ENCODE measurements at regions not wholly inside any gene's neighbourhood (a gene's known extent, or its start where the extent isn't known, plus 50 kb on each side); places are given as distances from the start of the nearest gene placed in this dataset.

- H3K27me3 ChIP-seq (replicated peaks), result no peaks in the 10 kb centered on the region
- H3K27ac ChIP-seq, result no peak overlapping the region
- in situ Hi-C loops (cut with HindIII; ENCODE audit: low pct_ligation_motif_present, low sequenced_read_pairs), result no loop called here
- no peak overlapping the region for H3K4me3 ChIP-seq (ENCODE audit: low read depth, low read length)
- DNase-seq, result no peak
- no peak for TF ChIP-seq CTCF (IDR thresholded peaks at IDR 0.05; ENCODE audit: low read depth, low read length, missing control alignments)
- H3K36me3 ChIP-seq (replicated peaks), result no peaks in the 10 kb centered on the region
Measured at GRCh38 chr10:64477791-64478190, 956.6 kb downstream of the REEP3 start.

DNA sequence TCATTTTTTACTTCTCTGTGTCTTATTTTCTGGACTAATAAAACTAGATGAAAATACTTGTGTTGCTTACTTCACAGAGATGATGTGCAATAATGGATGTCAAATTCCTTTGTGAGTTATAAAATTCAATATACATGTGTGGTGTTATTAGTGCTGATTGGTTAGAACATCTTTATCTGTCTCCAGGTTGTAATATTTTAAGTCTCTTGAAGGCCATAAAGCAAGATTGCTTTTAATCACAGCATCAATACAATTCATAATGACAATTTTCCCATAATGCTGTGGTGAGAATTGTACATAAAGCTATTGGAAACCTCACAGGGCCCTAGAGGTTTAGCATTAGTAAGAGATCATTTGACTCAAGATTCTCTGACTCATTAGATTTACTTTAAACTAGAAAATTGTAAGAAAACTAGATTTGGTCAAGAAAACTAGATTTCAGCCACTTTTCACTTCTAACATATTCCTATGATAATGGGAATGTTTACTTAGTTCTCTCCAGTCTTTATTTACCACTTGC is 963.7 kb downstream of the REEP3 start:
- H3K27me3 ChIP-seq (replicated peaks), result no peaks in the 10 kb centered on the region
- H3K27ac ChIP-seq, result no peak overlapping the region
- H3K36me3 ChIP-seq (replicated peaks), result no peaks in the 10 kb centered on the region
- H3K4me3 ChIP-seq (ENCODE audit: low read depth, low read length), result no peak overlapping the region
- TF ChIP-seq CTCF (IDR thresholded peaks at IDR 0.05; ENCODE audit: low read depth, low read length, missing control alignments), result no peak
- in situ Hi-C loops (cut with HindIII; ENCODE audit: low pct_ligation_motif_present, low sequenced_read_pairs), result no loop called here
- DNase-seq, result no peak

DNA sequence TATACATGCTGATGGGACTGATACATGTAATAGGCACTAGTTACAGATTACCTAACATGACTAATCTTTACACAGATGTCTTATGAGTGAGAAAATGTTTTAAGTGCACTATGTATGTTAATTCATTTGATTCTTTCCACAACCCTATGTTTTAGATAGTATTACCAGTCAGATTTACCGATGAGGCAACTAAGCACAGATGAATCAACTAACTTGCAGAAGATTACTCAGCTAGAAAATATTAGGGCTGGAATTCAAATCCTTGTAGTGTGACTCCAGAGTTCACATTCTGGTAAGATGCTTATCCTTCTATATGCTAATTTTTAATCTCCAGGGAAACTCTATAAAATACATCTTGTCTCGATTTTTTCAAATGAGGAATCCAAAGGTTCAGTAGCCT is 964.9 kb downstream of the REEP3 start:
- H3K4me3 ChIP-seq (ENCODE audit: low read depth, low read length), result no peak overlapping the region
- peak overlapping the region; percentile 3 for H3K27ac ChIP-seq
- TF ChIP-seq CTCF (IDR thresholded peaks at IDR 0.05; ENCODE audit: low read depth, low read length, missing control alignments), result no peak
- in situ Hi-C loops (cut with HindIII; ENCODE audit: low pct_ligation_motif_present, low sequenced_read_pairs), result no loop called here
- no peaks in the 10 kb centered on the region for H3K27me3 ChIP-seq (replicated peaks)
- peak; percentile 52 for DNase-seq
- H3K36me3 ChIP-seq (replicated peaks), result no peaks in the 10 kb centered on the region

- H3K27me3 ChIP-seq (replicated peaks), result no peaks in the 10 kb centered on the region
- in situ Hi-C loops (cut with HindIII; ENCODE audit: low pct_ligation_motif_present, low sequenced_read_pairs), result no loop called here
- H3K4me3 ChIP-seq (ENCODE audit: low read depth, low read length), result no peak overlapping the region
- no peak for TF ChIP-seq CTCF (IDR thresholded peaks at IDR 0.05; ENCODE audit: low read depth, low read length, missing control alignments)
- DNase-seq, result no peak
- no peaks in the 10 kb centered on the region for H3K36me3 ChIP-seq (replicated peaks)
- H3K27ac ChIP-seq, result no peak overlapping the region
Measured at GRCh38 chr10:64486901-64487300, 965.7 kb downstream of the REEP3 start.

GRCh38 chr10:64494901-64495300 is 973.7 kb downstream of the REEP3 start:
- H3K36me3 ChIP-seq (replicated peaks), result no peaks in the 10 kb centered on the region
- no peak overlapping the region for H3K4me3 ChIP-seq (ENCODE audit: low read depth, low read length)
- TF ChIP-seq CTCF (IDR thresholded peaks at IDR 0.05; ENCODE audit: low read depth, low read length, missing control alignments), result no peak
- H3K27me3 ChIP-seq (replicated peaks), result no peaks in the 10 kb centered on the region
- DNase-seq, result no peak
- no peak overlapping the region for H3K27ac ChIP-seq
- in situ Hi-C loops (cut with HindIII; ENCODE audit: low pct_ligation_motif_present, low sequenced_read_pairs), result no loop called here

GRCh38 chr10:64497306-64497705 is 976.1 kb downstream of the REEP3 start:
- Histone ChIP-seq H3K27ac (no peak overlapping the region), H3K36me3 (replicated peaks) (no peaks in the 10 kb centered on the region), H3K4me3 (ENCODE audit: low read depth, low read length) (no peak overlapping the region), H3K27me3 (replicated peaks) (no peaks in the 10 kb centered on the region)
- no peak for TF ChIP-seq CTCF (IDR thresholded peaks at IDR 0.05; ENCODE audit: low read depth, low read length, missing control alignments)
- in situ Hi-C loops (cut with HindIII; ENCODE audit: low pct_ligation_motif_present, low sequenced_read_pairs), result no loop called here
- no peak for DNase-seq
